K562 (cell line): ENCODE measurements at regions not wholly inside any gene's neighbourhood (a gene's known extent, or its start where the extent isn't known, plus 50 kb on each side); places are given as distances from the start of the nearest gene placed in this dataset.

Experiments used
- ATAC-seq: fragments of 200-7000 bp; cut with Tn5 transposase; 3 replicates; pipeline ENCODE4 v1.9.1; 2020; ENCODE audit warnings: moderate library complexity
- BruUV-seq: library from RNA; stranded (reverse); fragments of 400-500 nt; replicated peaks from 2 replicates; lab custom pipeline; 2021; lab: Mats Ljungman, UMichigan
- CTCF ChIA-PET: fragments of 300-600 bp; formaldehyde crosslinking; extraction: SDS; loops from one replicate; lab custom pipeline; 2021; ENCODE audit warnings: low intra/inter-chr PET ratio; lab: Yijun Ruan, JAX
- POLR2A ChIA-PET: fragments of 300-600, 350-650 bp; sonication (Branson Sonifier 250); formaldehyde crosslinking; extraction: SDS; loops from one replicate; lab custom pipeline; 2021; ENCODE audit warnings: antibody characterized with exemption, inconsistent platforms; lab: Yijun Ruan, JAX
- DNase-seq, 4 experiments: peaks; one replicate each; pipeline versions ENCODE4 v3.0.0 to v3.0.0-alpha.2; 2011 to 2018; ENCODE audit warnings: low spot score in 3 of 4, mixed read lengths in 3 of 4; ENCODE audit errors: extremely low read depth in 1 of 4
- FAIRE-seq: peaks from 2 replicates; lab custom pipeline; 2011; peaks lifted over from hg19 to GRCh38; lab: Jason Lieb, UNC
- H2AFZ ChIP-seq: 2 replicates; pipeline ENCODE4 v1.6.0; 2011; ENCODE audit warnings: low read depth, low read length, control low read depth, inconsistent platforms
- H3K27ac ChIP-seq: fragments of 200-600 bp; 3 replicates; pipeline ENCODE4 v1.8.0; 2011; ENCODE audit warnings: low read depth, mild to moderate bottlenecking, control low read depth, inconsistent platforms, low read length, moderate library complexity, mixed read lengths; ENCODE audit errors: extremely low read depth
- H3K27me3 ChIP-seq, 2 experiments: fragments of 300-600 bp in 1 of 2; 2 replicates in 1 of 2; 3 replicates in 1 of 2; pipeline versions ENCODE4 v1.6.0 to v1.8.0; 2011; ENCODE audit warnings: inconsistent platforms in 2 of 2, low read length in 2 of 2, mild to moderate bottlenecking in 1 of 2, mixed read lengths in 1 of 2, moderate library complexity in 1 of 2; ENCODE audit not compliant: control insufficient read depth in 2 of 2, insufficient read depth in 2 of 2
- H3K36me3 ChIP-seq: fragments of 300-600 bp; 3 replicates; pipeline ENCODE4 v1.8.0; 2011; ENCODE audit warnings: mild to moderate bottlenecking, low read length, inconsistent platforms; ENCODE audit not compliant: control insufficient read depth, insufficient read depth
- H3K4me1 ChIP-seq, 2 experiments: fragments of 200-600 bp in 1 of 2; replicated peaks in 1 of 2; 2 replicates in 1 of 2; 3 replicates in 1 of 2; pipeline versions ENCODE4 v1.5.1 to v1.8.0; 2011; ENCODE audit warnings: inconsistent platforms in 2 of 2, low read length in 2 of 2, mild to moderate bottlenecking in 1 of 2, mixed read lengths in 1 of 2, moderate library complexity in 1 of 2; ENCODE audit not compliant: control insufficient read depth in 2 of 2, insufficient read depth in 2 of 2
- H3K4me2 ChIP-seq: 2 replicates; pipeline ENCODE4 v1.6.1; 2011; ENCODE audit warnings: low read length, control low read depth, inconsistent platforms, mixed read lengths; ENCODE audit not compliant: insufficient read depth
- H3K4me3 ChIP-seq: fragments of 200-600 bp; sonication (generic), shearing (Covaris generic); 2 replicates; pipeline ENCODE4 v1.5.1; 2016; ENCODE audit warnings: control low read depth, inconsistent platforms
- H3K79me2 ChIP-seq: fragments of 200-600 bp; 3 replicates; pipeline ENCODE4 v1.8.0; 2011; ENCODE audit warnings: low read length, inconsistent platforms; ENCODE audit not compliant: control insufficient read depth, insufficient read depth
- H3K9ac ChIP-seq, 2 experiments: 2 replicates each; pipeline versions ENCODE4 v1.6.0 to v1.6.1; 2011; ENCODE audit warnings: low read depth in 2 of 2, low read length in 2 of 2, control low read depth in 1 of 2, inconsistent platforms in 1 of 2, mild to moderate bottlenecking in 1 of 2, mixed read lengths in 1 of 2; ENCODE audit not compliant: insufficient read depth in 1 of 2
- H3K9me1 ChIP-seq: one replicate; pipeline ENCODE4 v1.6.0; 2011; ENCODE audit warnings: inconsistent platforms, mild to moderate bottlenecking, low read length, moderate library complexity; ENCODE audit not compliant: control insufficient read depth, insufficient read depth
- H3K9me3 ChIP-seq: replicated peaks from 2 replicates; pipeline ENCODE4 v1.5.1; 2011; ENCODE audit warnings: low read depth, low read length, inconsistent platforms; ENCODE audit not compliant: control insufficient read depth, insufficient read depth
- H4K20me1 ChIP-seq: replicated peaks from 2 replicates; pipeline ENCODE4 v1.6.1; 2011; ENCODE audit warnings: low read length, inconsistent platforms, mixed read lengths; ENCODE audit not compliant: control insufficient read depth, insufficient read depth
- DACH1 ChIP-seq: fragments of 450-650 bp; IDR thresholded peaks from 2 replicates; pipeline ENCODE4 v1.6.1; 2018; ENCODE audit not compliant: partially characterized antibody
- HNRNPLL ChIP-seq: fragments of 200-400 bp; formaldehyde crosslinking; IDR thresholded peaks from 2 replicates; pipeline ENCODE4 v1.6.1; 2017; ENCODE audit warnings: low read length, low read depth, mild to moderate bottlenecking; ENCODE audit not compliant: poor library complexity, severe bottlenecking
- NCOA1 ChIP-seq: fragments of 450-650 bp; IDR thresholded peaks from 2 replicates; pipeline ENCODE4 v1.6.1; 2016; ENCODE audit warnings: low read depth
- NFATC3 ChIP-seq: fragments of 450-650 bp; IDR thresholded peaks from 2 replicates; pipeline ENCODE4 v1.6.1; 2017; ENCODE audit warnings: mild to moderate bottlenecking
- PHF21A ChIP-seq: fragments of 450-650 bp; IDR thresholded peaks from 2 replicates; pipeline ENCODE4 v1.6.1; 2017; ENCODE audit warnings: low read depth, borderline replicate concordance
- SREBF2 ChIP-seq: sonication (generic); formaldehyde crosslinking; IDR thresholded peaks from 2 replicates; pipeline ENCODE4 v1.4.0; 2020; ENCODE audit warnings: mild to moderate bottlenecking, missing genetic modification reagents
- ZNF436 ChIP-seq: fragments of 250-450, 450-650 bp; sonication (Bioruptor Pico); formaldehyde crosslinking; IDR thresholded peaks from 2 replicates; pipeline ENCODE4 v1.7.0; 2020; ENCODE audit warnings: mild to moderate bottlenecking
- ZNF79 ChIP-seq: fragments of 250-450 bp; sonication (Bioruptor Pico); IDR thresholded peaks from 2 replicates; pipeline ENCODE4 v1.4.0; 2020; ENCODE audit warnings: low read depth, mild to moderate bottlenecking, moderate library complexity
- WGBS: fragments of 100-300 bp; shearing (Covaris generic); methylation state at CpG from one replicate; pipeline ENCODE4 v1.1.6; 2016; ENCODE audit warnings: low coverage, mixed read lengths; ENCODE audit not compliant: insufficient coverage; ENCODE audit errors: missing lambda C conversion rate; 5-methylcytosine and 5-hydroxymethylcytosine counted together
- in situ Hi-C: fragments of 300-500 bp; cut with MboI; formaldehyde crosslinking; loops from 4 replicates; pipeline ENCODE4 v1.15.0; 2018; ENCODE audit warnings: inconsistent platforms, mixed read lengths
- intact Hi-C: fragments of 100-400 bp; cut with micrococcal nuclease; formaldehyde crosslinking; loops from 2 replicates; pipeline ENCODE4 v1.14.2; 2022
- TF ChIP-seq, protein P1 (sequence below): fragments of 250-450 bp; sonication (Bioruptor Pico); IDR thresholded peaks from 2 replicates; pipeline ENCODE4 v1.8.0; 2021; ENCODE audit warnings: moderate library complexity, mild to moderate bottlenecking, inconsistent platforms
- TF ChIP-seq, protein P2 (sequence below): fragments of 250-450 bp; sonication (Bioruptor Pico); IDR thresholded peaks from 2 replicates; pipeline ENCODE4 v1.8.0; 2022; ENCODE audit warnings: inconsistent platforms, mild to moderate bottlenecking, moderate library complexity, borderline replicate concordance
- TF ChIP-seq, protein P3 (sequence below): fragments of 250-450 bp; sonication (Bioruptor Pico); IDR thresholded peaks from 2 replicates; pipeline ENCODE4 v1.4.0; 2020; ENCODE audit warnings: borderline replicate concordance
- TF ChIP-seq, protein P4 (sequence below): fragments of 250-450 bp; sonication (Bioruptor Pico); IDR thresholded peaks from 2 replicates; pipeline ENCODE4 v1.6.1; 2021; ENCODE audit warnings: mild to moderate bottlenecking

DNA sequence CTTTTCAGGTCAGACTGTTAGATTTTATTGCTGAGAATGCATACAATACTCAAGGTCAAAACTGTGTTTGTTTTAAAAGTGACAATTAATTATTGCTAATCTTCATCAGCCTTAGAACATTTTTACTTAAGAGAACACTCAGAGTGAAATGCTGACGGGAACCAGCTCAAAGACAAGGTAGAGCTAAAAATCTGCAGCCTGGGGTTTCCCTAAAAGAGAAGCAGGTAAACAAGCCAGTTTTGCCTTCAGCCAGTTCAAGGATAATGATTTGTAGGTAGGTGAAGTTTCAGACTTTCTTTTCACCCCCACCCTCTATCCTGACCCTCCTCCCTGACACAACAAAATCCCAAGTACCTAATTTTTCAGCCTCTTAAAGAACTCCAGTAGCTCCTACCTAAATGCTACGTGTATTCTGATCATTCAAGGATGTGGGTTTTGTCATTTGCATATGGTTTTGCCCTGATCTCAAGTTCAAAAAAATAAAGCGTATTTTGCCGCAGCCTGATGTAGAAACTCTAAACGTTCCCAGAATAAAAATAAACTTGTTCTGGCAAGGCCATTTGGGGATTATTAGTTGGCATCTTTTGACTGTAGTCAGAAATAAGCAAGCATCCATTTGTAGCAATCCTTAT is 407.2 kb downstream of the EFNA5 start:
- Histone ChIP-seq H3K79me2 (no peaks in the 10 kb centered on the region), H3K9ac (no peak overlapping the region), H3K4me1 (no peaks in the 10 kb centered on the region), H4K20me1 (no peaks in the 10 kb centered on the region), H2AFZ (no peak overlapping the region), H3K9me1 (no peaks in the 10 kb centered on the region), H3K36me3 (no peaks in the 10 kb centered on the region), H3K4me3 (no peak overlapping the region), H3K27me3 (no peaks in the 10 kb centered on the region), H3K4me2 (no peak overlapping the region), H3K9me3 (no peaks in the 10 kb centered on the region), H3K27ac (no peak overlapping the region)
- DNase-seq (no peak), FAIRE-seq (no peak), ATAC-seq (no peak)
- ChIA-PET CTCF (no interaction called here), POLR2A (no interaction called here)
- intact Hi-C loops, result no loop called here
- WGBS, result 3% methylated on average over 5 of the region's 5 CpGs
- BruUV-seq, result no TSS peak
- in situ Hi-C loops, result no loop called here
- no peak for TF ChIP-seq PHF21A
- TF ChIP-seq, protein P1, sequence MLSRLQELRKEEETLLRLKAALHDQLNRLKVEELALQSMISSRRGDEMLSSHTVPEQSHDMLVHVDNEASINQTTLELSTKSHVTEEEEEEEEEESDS (CRISPR knock-in tag), result no peak

DNA sequence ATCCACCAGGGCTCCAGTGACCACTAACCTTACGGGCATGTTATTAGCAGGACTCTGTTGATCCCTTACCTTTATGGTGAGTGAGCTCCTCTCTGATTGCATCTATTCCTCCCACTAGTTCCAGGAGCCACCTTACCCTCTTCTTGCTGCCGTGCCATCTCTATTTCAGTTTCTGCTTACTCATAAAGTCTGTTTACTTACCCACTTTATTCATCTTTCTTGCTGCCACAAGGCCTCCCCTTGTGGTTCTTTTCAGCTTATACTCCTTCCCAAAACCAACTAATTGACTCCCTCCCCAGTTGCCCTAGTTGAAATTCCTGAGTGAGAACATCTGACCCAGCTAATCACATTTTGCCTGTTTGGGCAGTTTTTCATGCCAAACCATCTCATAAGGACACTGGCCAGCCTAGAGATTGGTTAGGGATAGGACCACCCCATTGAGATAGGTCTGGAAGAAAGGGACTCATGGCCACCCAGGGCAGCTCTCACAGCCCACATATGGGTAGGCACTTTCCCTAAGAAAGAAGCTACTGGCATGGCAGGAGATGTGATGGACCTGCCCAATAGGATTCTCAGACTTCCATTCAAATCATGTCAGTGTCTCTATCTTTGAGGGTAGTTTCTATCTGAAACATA is 412.7 kb downstream of the EFNA5 start:
- WGBS, result 0% methylated on average over 2 of the region's 2 CpGs

More for the DNA sequence above, 412.7 kb downstream of the EFNA5 start:
- intact Hi-C loops, result no loop called here
- no peak overlapping the region for H3K27ac ChIP-seq
- BruUV-seq, result no TSS peak
- no peaks in the 10 kb centered on the region for H3K4me1 ChIP-seq
- no peak overlapping the region for H2AFZ ChIP-seq
- H3K9me3 ChIP-seq, result no peaks in the 10 kb centered on the region
- in situ Hi-C loops, result no loop called here
- no peak for ATAC-seq
- no peak for FAIRE-seq
- ChIA-PET CTCF (no interaction called here), POLR2A (no interaction called here)
- DNase-seq, result no peak
- no peaks in the 10 kb centered on the region for H3K9me1 ChIP-seq
- H4K20me1 ChIP-seq, result no peaks in the 10 kb centered on the region
- H3K4me2 ChIP-seq, result no peak overlapping the region
- H3K4me3 ChIP-seq, result no peak overlapping the region
- H3K27me3 ChIP-seq, result no peaks in the 10 kb centered on the region
- TF ChIP-seq, protein P2, sequence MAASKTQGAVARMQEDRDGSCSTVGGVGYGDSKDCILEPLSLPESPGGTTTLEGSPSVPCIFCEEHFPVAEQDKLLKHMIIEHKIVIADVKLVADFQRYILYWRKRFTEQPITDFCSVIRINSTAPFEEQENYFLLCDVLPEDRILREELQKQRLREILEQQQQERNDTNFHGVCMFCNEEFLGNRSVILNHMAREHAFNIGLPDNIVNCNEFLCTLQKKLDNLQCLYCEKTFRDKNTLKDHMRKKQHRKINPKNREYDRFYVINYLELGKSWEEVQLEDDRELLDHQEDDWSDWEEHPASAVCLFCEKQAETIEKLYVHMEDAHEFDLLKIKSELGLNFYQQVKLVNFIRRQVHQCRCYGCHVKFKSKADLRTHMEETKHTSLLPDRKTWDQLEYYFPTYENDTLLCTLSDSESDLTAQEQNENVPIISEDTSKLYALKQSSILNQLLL (CRISPR knock-in tag), result no peak
- TF ChIP-seq DACH1, result no peak
- no peak for TF ChIP-seq ZNF436 (CRISPR knock-in tag)
- TF ChIP-seq, protein P3, sequence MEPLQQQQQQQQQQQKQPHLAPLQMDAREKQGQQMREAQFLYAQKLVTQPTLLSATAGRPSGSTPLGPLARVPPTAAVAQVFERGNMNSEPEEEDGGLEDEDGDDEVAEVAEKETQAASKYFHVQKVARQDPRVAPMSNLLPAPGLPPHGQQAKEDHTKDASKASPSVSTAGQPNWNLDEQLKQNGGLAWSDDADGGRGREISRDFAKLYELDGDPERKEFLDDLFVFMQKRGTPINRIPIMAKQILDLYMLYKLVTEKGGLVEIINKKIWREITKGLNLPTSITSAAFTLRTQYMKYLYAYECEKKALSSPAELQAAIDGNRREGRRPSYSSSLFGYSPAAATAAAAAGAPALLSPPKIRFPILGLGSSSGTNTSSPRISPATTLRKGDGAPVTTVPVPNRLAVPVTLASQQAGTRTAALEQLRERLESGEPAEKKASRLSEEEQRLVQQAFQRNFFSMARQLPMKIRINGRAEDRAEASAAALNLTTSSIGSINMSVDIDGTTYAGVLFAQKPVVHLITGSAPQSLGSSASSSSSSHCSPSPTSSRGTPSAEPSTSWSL, result no peak
- TF ChIP-seq SREBF2 (CRISPR knock-in tag), result no peak
- TF ChIP-seq NCOA1, result no peak
- no peak for TF ChIP-seq ZNF79 (CRISPR knock-in tag)
- TF ChIP-seq, protein P4, sequence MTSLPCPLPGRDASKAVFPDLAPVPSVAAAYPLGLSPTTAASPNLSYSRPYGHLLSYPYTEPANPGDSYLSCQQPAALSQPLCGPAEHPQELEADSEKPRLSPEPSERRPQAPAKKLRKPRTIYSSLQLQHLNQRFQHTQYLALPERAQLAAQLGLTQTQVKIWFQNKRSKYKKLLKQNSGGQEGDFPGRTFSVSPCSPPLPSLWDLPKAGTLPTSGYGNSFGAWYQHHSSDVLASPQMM (CRISPR knock-in tag), result no peak
- TF ChIP-seq NFATC3, result no peak
- no peak for TF ChIP-seq HNRNPLL
- no peaks in the 10 kb centered on the region for H3K36me3 ChIP-seq
- H3K9ac ChIP-seq, result no peak overlapping the region
- H3K79me2 ChIP-seq, result no peaks in the 10 kb centered on the region
